Lower leg skin (tissue), 3 donors: ENCODE measurements at regions not wholly inside any gene's neighbourhood (a gene's known extent, or its start where the extent isn't known, plus 50 kb on each side); places are given as distances from the start of the nearest gene placed in this dataset.

Source experiments
- CTCF ChIP-seq, 3 donors: fragments of 450-650 bp; IDR thresholded peaks; one replicate each; pipeline ENCODE4 v1.5.1; 2016; ENCODE audit warnings: antibody characterized with exemption in 3 of 3, mild to moderate bottlenecking in 3 of 3, moderate library complexity in 2 of 3
- POLR2A ChIP-seq, 2 donors: fragments of 450-650 bp; IDR thresholded peaks; one replicate each; pipeline ENCODE4 v1.6.1; 2016 to 2017; ENCODE audit warnings: antibody characterized with exemption in 2 of 2, mild to moderate bottlenecking in 1 of 2, moderate library complexity in 1 of 2

GRCh38 chr2:153027533-153027932 lies 309.1 kb downstream of the ARL6IP6 start:
- TF ChIP-seq POLR2A (IDR thresholded peaks at IDR 0.05) = no peak
- TF ChIP-seq CTCF (IDR thresholded peaks at IDR 0.05) = no peak
